ENCODE measurements at regions not wholly inside any gene's neighbourhood (a gene's known extent, or its start where the extent isn't known, plus 50 kb on each side); places are given as distances from the start of the nearest gene placed in this dataset.

GRCh38 chr18:46325895-46326294, 221.7 kb downstream of the HAUS1 start:
- H3K4me1 ChIP-seq: no peaks in the 10 kb centered on the region
- DNase-seq: no peak
- H3K4me3 ChIP-seq: no peak overlapping the region
- no peak overlapping the region for H3K27ac ChIP-seq
- H3K27me3 ChIP-seq: no peaks in the 10 kb centered on the region
- TF ChIP-seq POLR2A (IDR thresholded peaks at IDR 0.05): no peak
- no peak for TF ChIP-seq CTCF (IDR thresholded peaks at IDR 0.05)
- no peaks in the 10 kb centered on the region for H3K36me3 ChIP-seq
- no peaks in the 10 kb centered on the region for H3K9me3 ChIP-seq

- no peak overlapping the region for H3K27ac ChIP-seq
- H3K9me3 ChIP-seq: no peaks in the 10 kb centered on the region
- DNase-seq: no peak
- TF ChIP-seq CTCF (IDR thresholded peaks at IDR 0.05) (no peak), POLR2A (IDR thresholded peaks at IDR 0.05) (no peak)
- no peaks in the 10 kb centered on the region for H3K36me3 ChIP-seq
- no peak overlapping the region for H3K4me3 ChIP-seq
- H3K4me1 ChIP-seq: peaks cover 0 to 8% (median 3%) of the 10 kb centered on the region in 4 donors
- no peaks in the 10 kb centered on the region for H3K27me3 ChIP-seq
These were observed 225.6 kb downstream of the HAUS1 start for GRCh38 chr18:46329736-46330246.

GRCh38 chr18:46331316-46331715, 227.1 kb downstream of the HAUS1 start:
- TF ChIP-seq CTCF (IDR thresholded peaks at IDR 0.05): no peak
- no peak for TF ChIP-seq POLR2A (IDR thresholded peaks at IDR 0.05)
- Histone ChIP-seq H3K36me3 (no peaks in the 10 kb centered on the region), H3K4me3 (no peak overlapping the region), H3K27me3 (no peaks in the 10 kb centered on the region), H3K4me1 (peaks cover 0 to 22% (median 3%) of the 10 kb centered on the region in 4 donors), H3K27ac (no peak overlapping the region), H3K9me3 (no peaks in the 10 kb centered on the region)
- DNase-seq: no peak

- Histone ChIP-seq H3K4me3 (no peak overlapping the region), H3K27ac (no peak overlapping the region), H3K27me3 (no peaks in the 10 kb centered on the region), H3K36me3 (no peaks in the 10 kb centered on the region), H3K4me1 (peaks cover 0 to 22% (median 3%) of the 10 kb centered on the region in 4 donors), H3K9me3 (no peaks in the 10 kb centered on the region)
- TF ChIP-seq CTCF (IDR thresholded peaks at IDR 0.05) (no peak), POLR2A (IDR thresholded peaks at IDR 0.05) (no peak)
- DNase-seq: peak in 2 of 3 donors; percentile 15 to 22
These were observed 228.2 kb downstream of the HAUS1 start for GRCh38 chr18:46332286-46332801.

- H3K4me1 ChIP-seq: peaks cover 0 to 22% (median 3%) of the 10 kb centered on the region in 4 donors
- H3K27me3 ChIP-seq: no peaks in the 10 kb centered on the region
- no peak for TF ChIP-seq CTCF (IDR thresholded peaks at IDR 0.05)
- no peak for TF ChIP-seq POLR2A (IDR thresholded peaks at IDR 0.05)
- H3K27ac ChIP-seq: no peak overlapping the region
- DNase-seq: peak in 1 of 3 donors; percentile 45
- H3K36me3 ChIP-seq: no peaks in the 10 kb centered on the region
- no peak overlapping the region for H3K4me3 ChIP-seq
- H3K9me3 ChIP-seq: no peaks in the 10 kb centered on the region
These were observed 228.7 kb downstream of the HAUS1 start for GRCh38 chr18:46332921-46333341.

Measured in Peyer's patch (tissue), 4 donors.